PC-9 (cell line): ENCODE measurements at regions not wholly inside any gene's neighbourhood (a gene's known extent, or its start where the extent isn't known, plus 50 kb on each side); places are given as distances from the start of the nearest gene placed in this dataset.

Source experiments
- EZH2 ChIP-seq: fragments of 200-600 bp; sonication (generic); IDR thresholded peaks from 2 replicates; pipeline ENCODE4 v1.8.0; 2017; ENCODE audit warnings: antibody characterized with exemption, low read depth
- TF ChIP-seq, protein P1 (sequence below): fragments of 200-600 bp; sonication (generic); conservative IDR thresholded peaks from 2 replicates; pipeline ENCODE4 v1.6.1; 2017; ENCODE audit warnings: mixed run types, antibody characterized with exemption, mild to moderate bottlenecking, moderate library complexity

DNA sequence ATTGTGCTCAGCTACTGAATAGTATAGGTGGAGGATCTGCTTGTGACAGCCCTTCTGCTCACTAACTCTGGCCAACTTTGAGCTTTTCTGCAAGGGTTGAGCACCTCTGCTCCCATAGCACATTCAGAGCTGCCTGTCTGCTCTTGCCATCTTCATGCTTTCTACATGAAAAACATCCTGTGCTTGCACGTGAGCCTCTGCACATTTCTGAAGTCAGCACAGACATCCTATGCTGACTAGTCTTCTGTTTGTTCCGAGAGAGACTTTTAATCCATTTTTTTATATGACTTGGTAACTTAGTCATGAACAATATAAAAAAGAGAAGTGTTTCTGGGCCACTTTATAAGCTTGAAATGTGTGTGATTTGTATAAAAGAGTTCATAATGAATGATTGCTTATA is 969.3 kb downstream of the TMTC2 start:
- TF ChIP-seq, protein P1, sequence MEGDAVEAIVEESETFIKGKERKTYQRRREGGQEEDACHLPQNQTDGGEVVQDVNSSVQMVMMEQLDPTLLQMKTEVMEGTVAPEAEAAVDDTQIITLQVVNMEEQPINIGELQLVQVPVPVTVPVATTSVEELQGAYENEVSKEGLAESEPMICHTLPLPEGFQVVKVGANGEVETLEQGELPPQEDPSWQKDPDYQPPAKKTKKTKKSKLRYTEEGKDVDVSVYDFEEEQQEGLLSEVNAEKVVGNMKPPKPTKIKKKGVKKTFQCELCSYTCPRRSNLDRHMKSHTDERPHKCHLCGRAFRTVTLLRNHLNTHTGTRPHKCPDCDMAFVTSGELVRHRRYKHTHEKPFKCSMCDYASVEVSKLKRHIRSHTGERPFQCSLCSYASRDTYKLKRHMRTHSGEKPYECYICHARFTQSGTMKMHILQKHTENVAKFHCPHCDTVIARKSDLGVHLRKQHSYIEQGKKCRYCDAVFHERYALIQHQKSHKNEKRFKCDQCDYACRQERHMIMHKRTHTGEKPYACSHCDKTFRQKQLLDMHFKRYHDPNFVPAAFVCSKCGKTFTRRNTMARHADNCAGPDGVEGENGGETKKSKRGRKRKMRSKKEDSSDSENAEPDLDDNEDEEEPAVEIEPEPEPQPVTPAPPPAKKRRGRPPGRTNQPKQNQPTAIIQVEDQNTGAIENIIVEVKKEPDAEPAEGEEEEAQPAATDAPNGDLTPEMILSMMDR: no peak
- no peak for TF ChIP-seq EZH2
